ENCODE measurements at regions not wholly inside any gene's neighbourhood (a gene's known extent, or its start where the extent isn't known, plus 50 kb on each side); places are given as distances from the start of the nearest gene placed in this dataset.

DNA sequence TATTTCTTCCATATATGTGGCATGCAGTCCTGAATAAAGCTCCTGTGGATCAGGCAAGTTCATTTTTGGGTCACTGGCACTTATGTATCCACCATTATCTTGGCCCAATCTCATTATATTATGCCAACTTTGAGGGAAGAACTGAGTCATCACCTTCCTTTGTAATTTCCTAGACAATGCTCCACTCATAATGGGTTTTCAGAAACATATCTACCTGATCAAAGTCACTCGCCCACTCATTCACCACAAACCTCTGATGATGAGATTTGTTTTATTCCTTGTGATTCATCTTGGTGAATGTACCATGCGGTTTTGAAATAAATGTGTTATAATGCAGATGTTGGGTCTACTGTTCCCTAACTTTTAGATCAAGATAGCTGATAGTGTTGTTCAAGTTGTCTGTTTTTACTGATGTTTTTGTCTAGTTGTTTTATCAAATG lies 525.8 kb downstream of the KIF20B start:
- no peak for TF ChIP-seq MXD4 (CRISPR knock-in tag; IDR thresholded peaks at IDR 0.05; ENCODE audit: borderline replicate concordance)
- TF ChIP-seq NR3C1 (CRISPR knock-in tag; conservative IDR thresholded peaks at IDR 0.05; ENCODE audit: low read depth), result no peak
- TF ChIP-seq, protein P1, sequence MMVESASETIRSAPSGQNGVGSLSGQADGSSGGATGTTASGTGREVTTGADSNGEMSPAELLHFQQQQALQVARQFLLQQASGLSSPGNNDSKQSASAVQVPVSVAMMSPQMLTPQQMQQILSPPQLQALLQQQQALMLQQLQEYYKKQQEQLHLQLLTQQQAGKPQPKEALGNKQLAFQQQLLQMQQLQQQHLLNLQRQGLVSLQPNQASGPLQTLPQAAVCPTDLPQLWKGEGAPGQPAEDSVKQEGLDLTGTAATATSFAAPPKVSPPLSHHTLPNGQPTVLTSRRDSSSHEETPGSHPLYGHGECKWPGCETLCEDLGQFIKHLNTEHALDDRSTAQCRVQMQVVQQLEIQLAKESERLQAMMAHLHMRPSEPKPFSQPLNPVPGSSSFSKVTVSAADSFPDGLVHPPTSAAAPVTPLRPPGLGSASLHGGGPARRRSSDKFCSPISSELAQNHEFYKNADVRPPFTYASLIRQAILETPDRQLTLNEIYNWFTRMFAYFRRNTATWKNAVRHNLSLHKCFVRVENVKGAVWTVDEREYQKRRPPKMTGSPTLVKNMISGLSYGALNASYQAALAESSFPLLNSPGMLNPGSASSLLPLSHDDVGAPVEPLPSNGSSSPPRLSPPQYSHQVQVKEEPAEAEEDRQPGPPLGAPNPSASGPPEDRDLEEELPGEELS (CRISPR knock-in tag; IDR thresholded peaks at IDR 0.05), result no peak
- TF ChIP-seq, protein P2, sequence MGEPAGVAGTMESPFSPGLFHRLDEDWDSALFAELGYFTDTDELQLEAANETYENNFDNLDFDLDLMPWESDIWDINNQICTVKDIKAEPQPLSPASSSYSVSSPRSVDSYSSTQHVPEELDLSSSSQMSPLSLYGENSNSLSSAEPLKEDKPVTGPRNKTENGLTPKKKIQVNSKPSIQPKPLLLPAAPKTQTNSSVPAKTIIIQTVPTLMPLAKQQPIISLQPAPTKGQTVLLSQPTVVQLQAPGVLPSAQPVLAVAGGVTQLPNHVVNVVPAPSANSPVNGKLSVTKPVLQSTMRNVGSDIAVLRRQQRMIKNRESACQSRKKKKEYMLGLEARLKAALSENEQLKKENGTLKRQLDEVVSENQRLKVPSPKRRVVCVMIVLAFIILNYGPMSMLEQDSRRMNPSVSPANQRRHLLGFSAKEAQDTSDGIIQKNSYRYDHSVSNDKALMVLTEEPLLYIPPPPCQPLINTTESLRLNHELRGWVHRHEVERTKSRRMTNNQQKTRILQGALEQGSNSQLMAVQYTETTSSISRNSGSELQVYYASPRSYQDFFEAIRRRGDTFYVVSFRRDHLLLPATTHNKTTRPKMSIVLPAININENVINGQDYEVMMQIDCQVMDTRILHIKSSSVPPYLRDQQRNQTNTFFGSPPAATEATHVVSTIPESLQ (CRISPR knock-in tag; IDR thresholded peaks at IDR 0.05), result no peak
- TF ChIP-seq, protein P3, sequence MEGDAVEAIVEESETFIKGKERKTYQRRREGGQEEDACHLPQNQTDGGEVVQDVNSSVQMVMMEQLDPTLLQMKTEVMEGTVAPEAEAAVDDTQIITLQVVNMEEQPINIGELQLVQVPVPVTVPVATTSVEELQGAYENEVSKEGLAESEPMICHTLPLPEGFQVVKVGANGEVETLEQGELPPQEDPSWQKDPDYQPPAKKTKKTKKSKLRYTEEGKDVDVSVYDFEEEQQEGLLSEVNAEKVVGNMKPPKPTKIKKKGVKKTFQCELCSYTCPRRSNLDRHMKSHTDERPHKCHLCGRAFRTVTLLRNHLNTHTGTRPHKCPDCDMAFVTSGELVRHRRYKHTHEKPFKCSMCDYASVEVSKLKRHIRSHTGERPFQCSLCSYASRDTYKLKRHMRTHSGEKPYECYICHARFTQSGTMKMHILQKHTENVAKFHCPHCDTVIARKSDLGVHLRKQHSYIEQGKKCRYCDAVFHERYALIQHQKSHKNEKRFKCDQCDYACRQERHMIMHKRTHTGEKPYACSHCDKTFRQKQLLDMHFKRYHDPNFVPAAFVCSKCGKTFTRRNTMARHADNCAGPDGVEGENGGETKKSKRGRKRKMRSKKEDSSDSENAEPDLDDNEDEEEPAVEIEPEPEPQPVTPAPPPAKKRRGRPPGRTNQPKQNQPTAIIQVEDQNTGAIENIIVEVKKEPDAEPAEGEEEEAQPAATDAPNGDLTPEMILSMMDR (IDR thresholded peaks at IDR 0.05), result no peak
- no peak for TF ChIP-seq FOXK1 (CRISPR knock-in tag; IDR thresholded peaks at IDR 0.05)
- TF ChIP-seq, protein P4, sequence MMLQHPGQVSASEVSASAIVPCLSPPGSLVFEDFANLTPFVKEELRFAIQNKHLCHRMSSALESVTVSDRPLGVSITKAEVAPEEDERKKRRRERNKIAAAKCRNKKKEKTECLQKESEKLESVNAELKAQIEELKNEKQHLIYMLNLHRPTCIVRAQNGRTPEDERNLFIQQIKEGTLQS (CRISPR knock-in tag; conservative IDR thresholded peaks at IDR 0.05), result no peak
- TF ChIP-seq NFE2L1 (CRISPR knock-in tag; IDR thresholded peaks at IDR 0.05), result no peak
- TF ChIP-seq, protein P5, sequence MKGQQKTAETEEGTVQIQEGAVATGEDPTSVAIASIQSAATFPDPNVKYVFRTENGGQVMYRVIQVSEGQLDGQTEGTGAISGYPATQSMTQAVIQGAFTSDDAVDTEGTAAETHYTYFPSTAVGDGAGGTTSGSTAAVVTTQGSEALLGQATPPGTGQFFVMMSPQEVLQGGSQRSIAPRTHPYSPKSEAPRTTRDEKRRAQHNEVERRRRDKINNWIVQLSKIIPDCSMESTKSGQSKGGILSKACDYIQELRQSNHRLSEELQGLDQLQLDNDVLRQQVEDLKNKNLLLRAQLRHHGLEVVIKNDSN (CRISPR knock-in tag; IDR thresholded peaks at IDR 0.05), result no peak

Data from WTC11 (cell line).